BJ (cell line): ENCODE measurements at regions not wholly inside any gene's neighbourhood (a gene's known extent, or its start where the extent isn't known, plus 50 kb on each side); places are given as distances from the start of the nearest gene placed in this dataset.
A peak's percentile ranks its signal among the peaks of the same experiment; 100 is the strongest.

ENCODE experiments used
- CTCF ChIA-PET: fragments of 350-600 bp; formaldehyde crosslinking; extraction: SDS; loops from one replicate; lab custom pipeline; 2021; ENCODE audit warnings: antibody characterized with exemption, inconsistent platforms; lab: Yijun Ruan, JAX
- POLR2A ChIA-PET: fragments of 300-600 bp; sonication (Branson Sonifier 250); formaldehyde crosslinking; extraction: SDS; loops from one replicate; lab custom pipeline; 2021; ENCODE audit warnings: antibody characterized with exemption; lab: Charles Lee
- DNase-seq: peaks from one replicate; pipeline ENCODE4 v3.0.0-alpha.2; 2011; ENCODE audit warnings: low read depth
- H3K27me3 ChIP-seq: 2 replicates; pipeline ENCODE4 v1.6.0; 2011; ENCODE audit warnings: low read length; ENCODE audit not compliant: control insufficient read depth, insufficient read depth
- H3K36me3 ChIP-seq: 2 replicates; pipeline ENCODE4 v1.5.1; 2011; ENCODE audit warnings: low read length; ENCODE audit not compliant: control insufficient read depth, insufficient read depth
- H3K4me3 ChIP-seq: 2 replicates; pipeline ENCODE4 v1.5.1; 2011; ENCODE audit warnings: low read depth, mild to moderate bottlenecking, control low read depth, low read length
- TF ChIP-seq, protein P1 (sequence below): IDR thresholded peaks from 2 replicates; pipeline ENCODE4 v1.5.1; 2011; ENCODE audit warnings: low read depth, mild to moderate bottlenecking, control low read depth, inconsistent platforms, low read length, moderate library complexity; ENCODE audit not compliant: insufficient read depth

DNA sequence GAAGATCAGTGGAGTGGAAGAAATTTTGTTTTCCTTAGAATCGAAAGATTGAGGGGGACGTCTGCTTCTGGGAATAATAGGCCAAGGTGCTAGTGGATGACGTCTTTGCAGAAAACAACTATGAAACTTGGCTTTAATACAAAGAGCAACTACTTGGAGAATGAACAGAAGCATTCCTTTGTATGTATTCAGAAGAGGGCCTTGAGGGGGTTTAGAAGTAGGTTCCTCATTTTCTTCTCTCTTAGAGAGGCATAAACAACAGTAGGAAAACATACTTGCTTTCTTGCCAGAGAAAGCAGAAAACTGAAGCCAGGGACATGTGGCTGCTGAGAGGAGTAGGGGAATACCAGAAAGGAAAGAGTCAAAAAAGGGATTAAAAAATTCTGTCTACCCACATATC lies 167.8 kb downstream of the ZNF330 start:
- TF ChIP-seq, protein P1, sequence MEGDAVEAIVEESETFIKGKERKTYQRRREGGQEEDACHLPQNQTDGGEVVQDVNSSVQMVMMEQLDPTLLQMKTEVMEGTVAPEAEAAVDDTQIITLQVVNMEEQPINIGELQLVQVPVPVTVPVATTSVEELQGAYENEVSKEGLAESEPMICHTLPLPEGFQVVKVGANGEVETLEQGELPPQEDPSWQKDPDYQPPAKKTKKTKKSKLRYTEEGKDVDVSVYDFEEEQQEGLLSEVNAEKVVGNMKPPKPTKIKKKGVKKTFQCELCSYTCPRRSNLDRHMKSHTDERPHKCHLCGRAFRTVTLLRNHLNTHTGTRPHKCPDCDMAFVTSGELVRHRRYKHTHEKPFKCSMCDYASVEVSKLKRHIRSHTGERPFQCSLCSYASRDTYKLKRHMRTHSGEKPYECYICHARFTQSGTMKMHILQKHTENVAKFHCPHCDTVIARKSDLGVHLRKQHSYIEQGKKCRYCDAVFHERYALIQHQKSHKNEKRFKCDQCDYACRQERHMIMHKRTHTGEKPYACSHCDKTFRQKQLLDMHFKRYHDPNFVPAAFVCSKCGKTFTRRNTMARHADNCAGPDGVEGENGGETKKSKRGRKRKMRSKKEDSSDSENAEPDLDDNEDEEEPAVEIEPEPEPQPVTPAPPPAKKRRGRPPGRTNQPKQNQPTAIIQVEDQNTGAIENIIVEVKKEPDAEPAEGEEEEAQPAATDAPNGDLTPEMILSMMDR = no peak
- no peaks in the 10 kb centered on the region for H3K27me3 ChIP-seq
- peak; percentile 80 for DNase-seq
- no peak overlapping the region for H3K4me3 ChIP-seq
- H3K36me3 ChIP-seq = no peaks in the 10 kb centered on the region
- POLR2A ChIA-PET = no interaction called here
- CTCF ChIA-PET = no interaction called here

DNA sequence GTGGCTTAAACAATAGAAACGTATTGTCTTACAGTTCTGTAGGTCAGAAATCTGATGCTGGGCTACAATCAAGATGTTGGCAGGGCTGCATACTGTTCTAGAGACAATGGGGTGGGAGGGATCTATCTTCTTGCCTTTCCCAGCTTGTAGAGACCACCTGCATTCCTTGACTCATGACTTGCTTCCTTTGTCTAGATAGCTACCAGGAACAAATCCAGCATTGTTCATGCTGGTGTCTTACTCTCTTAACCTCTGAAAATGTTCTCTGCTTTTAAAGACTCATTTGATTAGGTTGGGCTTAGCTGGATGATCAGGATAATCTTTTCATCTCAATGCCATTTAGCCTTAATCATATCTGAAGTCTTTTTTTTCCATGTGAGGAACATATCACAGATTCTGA lies 169.0 kb downstream of the ZNF330 start:
- ChIA-PET CTCF (interaction anchor here (1.3 kb wide), 1 partner anchor 14 kb away, joined by 3 read pairs; no protein-coding TSS in a partner anchor), POLR2A (no interaction called here)
- TF ChIP-seq, protein P1 = no peak
- no peak overlapping the region for H3K4me3 ChIP-seq
- DNase-seq = no peak
- H3K36me3 ChIP-seq = no peaks in the 10 kb centered on the region
- no peaks in the 10 kb centered on the region for H3K27me3 ChIP-seq

DNA sequence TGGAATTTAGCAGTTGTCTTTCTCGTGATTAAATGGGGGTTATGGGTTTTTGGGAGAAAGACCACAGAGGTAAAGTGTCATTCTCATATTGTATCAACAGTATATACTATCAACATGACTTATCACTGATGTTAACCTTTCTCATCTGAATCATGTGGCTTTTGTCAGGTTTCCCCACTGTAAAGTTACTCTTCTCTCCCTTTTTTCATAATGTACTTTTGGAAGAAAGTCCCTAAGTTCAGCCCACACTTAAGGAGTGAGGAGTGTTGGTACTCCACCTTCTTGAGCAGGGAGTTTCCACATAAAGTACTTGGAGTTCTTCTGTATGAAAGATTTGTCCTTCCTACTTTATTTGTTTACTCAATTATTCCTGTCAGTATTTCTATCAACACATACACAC lies 169.9 kb downstream of the ZNF330 start:
- no peaks in the 10 kb centered on the region for H3K36me3 ChIP-seq
- DNase-seq = no peak
- ChIA-PET CTCF (interaction anchor here (0.6 to 1.3 kb wide), 2 partner anchors 13 to 15 kb away, joined by 3 read pairs; no protein-coding TSS in a partner anchor), POLR2A (no interaction called here)
- H3K4me3 ChIP-seq = no peak overlapping the region
- TF ChIP-seq, protein P1 = no peak
- H3K27me3 ChIP-seq = no peaks in the 10 kb centered on the region

DNA sequence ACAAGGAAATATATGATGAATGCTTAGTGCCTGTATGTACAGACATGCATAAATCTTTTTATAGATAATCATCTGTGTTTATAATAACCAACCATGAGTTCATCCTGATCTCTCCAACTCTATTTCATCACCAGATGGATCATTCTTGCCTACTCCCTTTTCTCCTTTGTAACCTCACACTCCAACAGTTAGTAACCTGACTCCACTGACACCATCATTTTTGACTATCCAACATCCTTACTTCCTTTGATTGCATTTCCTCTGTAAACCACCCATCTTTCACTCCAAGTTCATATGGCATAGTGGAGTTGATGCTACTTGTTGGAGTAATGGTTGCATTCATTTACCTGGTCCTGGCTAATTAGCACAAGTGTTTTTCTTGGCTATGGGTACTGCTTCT lies 170.6 kb downstream of the ZNF330 start:
- Histone ChIP-seq H3K27me3 (no peaks in the 10 kb centered on the region), H3K4me3 (no peak overlapping the region), H3K36me3 (no peaks in the 10 kb centered on the region)
- DNase-seq = no peak
- ChIA-PET CTCF (interaction anchor here (0.6 to 1.0 kb wide), 2 partner anchors 12 to 40 kb away, joined by 3 read pairs; no protein-coding TSS in a partner anchor), POLR2A (no interaction called here)
- TF ChIP-seq, protein P1 = no peak

DNA sequence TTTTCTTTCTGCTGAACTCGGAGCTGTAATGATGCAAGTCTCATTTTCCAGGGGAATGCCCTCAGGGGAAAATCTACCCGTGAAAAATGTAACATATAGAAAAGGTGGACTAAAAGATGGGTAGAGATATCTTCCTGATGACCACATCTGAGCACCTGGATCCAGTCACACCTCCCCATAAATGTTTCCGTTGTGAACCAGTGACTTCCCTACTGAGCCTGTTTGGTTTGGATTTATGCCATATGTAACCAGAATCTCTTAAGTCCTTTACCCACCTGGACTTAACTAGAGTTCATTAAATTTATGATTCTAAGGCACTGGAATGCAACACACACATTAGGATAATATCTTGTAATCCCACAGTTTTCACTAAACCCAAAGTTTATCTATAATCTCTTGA lies 171.1 kb downstream of the ZNF330 start:
- Histone ChIP-seq H3K27me3 (no peaks in the 10 kb centered on the region), H3K4me3 (no peak overlapping the region), H3K36me3 (no peaks in the 10 kb centered on the region)
- DNase-seq = no peak
- ChIA-PET POLR2A (no interaction called here), CTCF (interaction anchor here (0.7 to 1.0 kb wide), 2 partner anchors 39 to 245 kb away, joined by 3 read pairs; partner anchors contain the start of gene IL15)
- TF ChIP-seq, protein P1 = no peak
